ENCODE measurements at regions not wholly inside any gene's neighbourhood (a gene's known extent, or its start where the extent isn't known, plus 50 kb on each side); places are given as distances from the start of the nearest gene placed in this dataset.
"Not testable (repeated sequence)": the region's sequence is repeated elsewhere in the genome, so short reads cannot be mapped to it uniquely, and the experiment has no call there.

GRCh38 chrX:112923381-112923780, 82.8 kb upstream of the AMOT start:
- not testable (repeated sequence) for TF ChIP-seq YY1 (IDR thresholded peaks at IDR 0.05; ENCODE audit: insufficient read depth, insufficient read length); ZNF274 (IDR thresholded peaks at IDR 0.05; ENCODE audit: low read depth, low read length)
